GM18517 (cell line): ENCODE measurements at regions not wholly inside any gene's neighbourhood (a gene's known extent, or its start where the extent isn't known, plus 50 kb on each side); places are given as distances from the start of the nearest gene placed in this dataset.

Source experiments
- ATAC-seq: cut with Tn5 transposase; IDR thresholded peaks from one replicate; pipeline ENCODE4 v1.9.1; 2021; ENCODE audit warnings: mild to moderate bottlenecking, moderate library complexity; ENCODE audit not compliant: unreplicated experiment

- ATAC-seq, result no peak
These were observed 167.7 kb upstream of the PDE10A start for GRCh38 chr6:165830761-165831160.

GRCh38 chr6:165829376-165829775, 166.3 kb upstream of the PDE10A start:
- no peak for ATAC-seq

- ATAC-seq, result no peak
These were observed 164.1 kb upstream of the PDE10A start for GRCh38 chr6:165827190-165827518.

- no peak for ATAC-seq
These were observed 163.6 kb upstream of the PDE10A start for GRCh38 chr6:165826487-165827189.

GRCh38 chr6:165825256-165825815, 162.3 kb upstream of the PDE10A start:
- no peak for ATAC-seq

- no peak for ATAC-seq
These were observed 160.7 kb upstream of the PDE10A start for GRCh38 chr6:165823609-165824326.

GRCh38 chr6:165822501-165822900, 159.5 kb upstream of the PDE10A start:
- no peak for ATAC-seq

- ATAC-seq, result no peak
These were observed 158.7 kb upstream of the PDE10A start for GRCh38 chr6:165821754-165822153.

GRCh38 chr6:165820934-165821333, 157.9 kb upstream of the PDE10A start:
- ATAC-seq, result no peak

GRCh38 chr6:165820407-165820806, 157.4 kb upstream of the PDE10A start:
- ATAC-seq, result no peak

GRCh38 chr6:165819394-165819793, 156.4 kb upstream of the PDE10A start:
- ATAC-seq, result no peak

GRCh38 chr6:165818200-165818599, 155.2 kb upstream of the PDE10A start:
- no peak for ATAC-seq

- no peak for ATAC-seq
These were observed 154.7 kb upstream of the PDE10A start for GRCh38 chr6:165817771-165818170.

GRCh38 chr6:165817148-165817547, 154.1 kb upstream of the PDE10A start:
- no peak for ATAC-seq

- no peak for ATAC-seq
These were observed 151.6 kb upstream of the PDE10A start for GRCh38 chr6:165814679-165815078.

- no peak for ATAC-seq
These were observed 148.5 kb upstream of the PDE10A start for GRCh38 chr6:165811512-165811911.

GRCh38 chr6:165808021-165808420, 145.0 kb upstream of the PDE10A start:
- no peak for ATAC-seq

- ATAC-seq, result no peak
These were observed 144.4 kb upstream of the PDE10A start for GRCh38 chr6:165807249-165807960.

- no peak for ATAC-seq
These were observed 143.2 kb upstream of the PDE10A start for GRCh38 chr6:165806126-165806810.

GRCh38 chr6:165805636-165806035, 142.6 kb upstream of the PDE10A start:
- ATAC-seq, result no peak

GRCh38 chr6:165805067-165805555, 142.1 kb upstream of the PDE10A start:
- no peak for ATAC-seq
